RWPE1 (cell line): ENCODE measurements at regions not wholly inside any gene's neighbourhood (a gene's known extent, or its start where the extent isn't known, plus 50 kb on each side); places are given as distances from the start of the nearest gene placed in this dataset.

Source experiments
- CTCF ChIA-PET: fragments of 350-600 bp; sonication (Branson Sonifier 250); formaldehyde crosslinking; extraction: SDS; loops from one replicate; lab custom pipeline; 2021; lab: Yijun Ruan, JAX
- POLR2A ChIA-PET: fragments of 400-600 bp; formaldehyde crosslinking; extraction: SDS; loops from one replicate; lab custom pipeline; 2020; ENCODE audit warnings: antibody characterized with exemption; ENCODE audit not compliant: low non-redundant PET; lab: Yijun Ruan, JAX
- DNase-seq: peaks from one replicate; pipeline ENCODE4 v3.0.0; 2012; ENCODE audit warnings: low spot score
- H3K27ac ChIP-seq: fragments of 450-650 bp; 2 replicates; pipeline ENCODE4 v1.5.1; 2017
- TF ChIP-seq, protein P1 (sequence below): fragments of 450-650 bp; conservative IDR thresholded peaks from 2 replicates; pipeline ENCODE4 v1.5.1; 2017; ENCODE audit warnings: low read depth, mild to moderate bottlenecking

DNA sequence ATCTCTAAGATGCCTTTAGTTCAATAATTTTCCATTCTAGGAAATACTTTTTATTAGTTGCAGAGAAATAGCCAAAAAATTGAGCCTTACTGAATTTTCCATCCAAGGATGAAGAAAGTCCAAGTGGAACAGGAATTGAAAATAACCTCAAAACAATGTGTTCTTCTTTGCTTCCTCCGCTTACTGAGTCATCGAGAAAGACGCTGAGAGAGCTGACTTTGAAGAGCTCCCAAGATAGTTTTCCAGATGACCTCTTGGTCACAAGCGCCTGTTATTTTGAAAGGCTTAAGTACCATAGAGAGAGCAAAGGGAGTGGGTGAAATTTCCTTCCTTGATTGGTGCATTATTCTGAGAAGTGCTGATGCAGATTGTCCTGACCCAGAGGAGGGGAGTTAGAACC lies 253.5 kb upstream of the ATP10B start:
- ChIA-PET CTCF (no interaction called here), POLR2A (no interaction called here)
- no peak for DNase-seq
- TF ChIP-seq, protein P1, sequence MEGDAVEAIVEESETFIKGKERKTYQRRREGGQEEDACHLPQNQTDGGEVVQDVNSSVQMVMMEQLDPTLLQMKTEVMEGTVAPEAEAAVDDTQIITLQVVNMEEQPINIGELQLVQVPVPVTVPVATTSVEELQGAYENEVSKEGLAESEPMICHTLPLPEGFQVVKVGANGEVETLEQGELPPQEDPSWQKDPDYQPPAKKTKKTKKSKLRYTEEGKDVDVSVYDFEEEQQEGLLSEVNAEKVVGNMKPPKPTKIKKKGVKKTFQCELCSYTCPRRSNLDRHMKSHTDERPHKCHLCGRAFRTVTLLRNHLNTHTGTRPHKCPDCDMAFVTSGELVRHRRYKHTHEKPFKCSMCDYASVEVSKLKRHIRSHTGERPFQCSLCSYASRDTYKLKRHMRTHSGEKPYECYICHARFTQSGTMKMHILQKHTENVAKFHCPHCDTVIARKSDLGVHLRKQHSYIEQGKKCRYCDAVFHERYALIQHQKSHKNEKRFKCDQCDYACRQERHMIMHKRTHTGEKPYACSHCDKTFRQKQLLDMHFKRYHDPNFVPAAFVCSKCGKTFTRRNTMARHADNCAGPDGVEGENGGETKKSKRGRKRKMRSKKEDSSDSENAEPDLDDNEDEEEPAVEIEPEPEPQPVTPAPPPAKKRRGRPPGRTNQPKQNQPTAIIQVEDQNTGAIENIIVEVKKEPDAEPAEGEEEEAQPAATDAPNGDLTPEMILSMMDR = no peak
- no peak overlapping the region for H3K27ac ChIP-seq

DNA sequence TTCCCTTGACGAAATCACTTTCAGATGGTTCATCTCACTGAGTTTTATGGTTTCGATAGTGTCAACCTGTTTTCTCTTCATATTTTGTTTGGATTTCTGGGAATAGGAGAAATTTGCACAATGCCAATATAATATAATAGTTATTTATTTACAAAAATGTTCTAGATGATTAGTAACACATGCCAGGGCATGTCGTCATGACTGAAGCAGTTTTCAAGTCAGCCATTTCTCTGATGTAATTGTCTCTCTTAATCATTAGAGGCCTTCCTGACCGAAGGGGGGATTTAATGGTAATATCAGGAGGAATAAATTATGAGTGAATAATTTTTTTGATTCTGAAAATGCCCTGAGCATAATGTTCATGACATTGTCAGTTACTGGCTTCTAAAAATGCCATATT lies 246.5 kb upstream of the ATP10B start:
- TF ChIP-seq, protein P1 = no peak
- no peak overlapping the region for H3K27ac ChIP-seq
- DNase-seq = no peak
- CTCF ChIA-PET = interaction anchor here (0.8 kb wide), 1 partner anchor 34 kb away, joined by 5 read pairs; no protein-coding TSS in a partner anchor
- POLR2A ChIA-PET = no interaction called here

DNA sequence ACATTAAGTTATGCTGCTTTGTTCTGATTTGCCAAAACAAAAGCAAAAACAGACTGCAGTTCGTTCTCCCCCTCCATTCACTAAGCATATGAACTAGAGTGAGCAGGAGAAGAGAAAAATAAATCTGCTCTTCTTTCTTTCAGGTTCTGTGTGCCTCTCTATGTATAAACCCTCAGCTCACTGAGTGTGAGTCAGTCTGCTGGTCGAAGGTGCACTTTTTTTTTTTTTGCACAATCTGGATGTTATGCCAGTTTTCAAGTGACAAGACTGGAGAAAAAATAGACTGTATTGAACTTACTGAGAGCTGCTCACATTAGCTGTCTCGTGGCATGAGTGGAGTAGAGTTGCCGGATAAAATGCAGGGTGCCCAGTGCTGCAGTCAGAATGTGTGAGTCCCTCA lies 244.6 kb upstream of the ATP10B start:
- DNase-seq = no peak
- ChIA-PET CTCF (interaction anchor here (0.8 kb wide), 1 partner anchor 292 kb away, joined by 4 read pairs; no protein-coding TSS in a partner anchor), POLR2A (no interaction called here)
- no peak overlapping the region for H3K27ac ChIP-seq
- TF ChIP-seq, protein P1 = no peak

DNA sequence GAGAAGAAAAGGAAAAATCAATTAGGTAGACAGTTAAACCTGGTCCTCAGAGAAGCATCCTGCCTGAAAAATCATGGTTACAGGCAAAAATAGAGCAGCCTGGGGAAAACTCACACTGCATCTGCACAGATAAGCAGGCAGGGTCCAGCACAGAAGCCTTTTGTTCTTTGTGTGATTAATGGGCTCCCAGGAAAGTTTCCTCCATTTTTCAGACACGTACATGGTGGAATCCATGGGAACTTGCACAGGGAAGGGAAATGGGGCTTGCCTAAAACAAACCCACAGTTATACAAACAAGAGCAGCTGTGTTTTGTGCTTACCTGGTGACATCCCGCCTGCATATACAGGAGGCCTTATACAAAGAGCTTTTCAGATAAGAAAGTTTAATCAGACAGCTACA lies 243.9 kb upstream of the ATP10B start:
- ChIA-PET POLR2A (no interaction called here), CTCF (interaction anchor here (0.8 kb wide), 1 partner anchor 291 kb away, joined by 4 read pairs; no protein-coding TSS in a partner anchor)
- H3K27ac ChIP-seq = no peak overlapping the region
- no peak for DNase-seq
- TF ChIP-seq, protein P1 = no peak

DNA sequence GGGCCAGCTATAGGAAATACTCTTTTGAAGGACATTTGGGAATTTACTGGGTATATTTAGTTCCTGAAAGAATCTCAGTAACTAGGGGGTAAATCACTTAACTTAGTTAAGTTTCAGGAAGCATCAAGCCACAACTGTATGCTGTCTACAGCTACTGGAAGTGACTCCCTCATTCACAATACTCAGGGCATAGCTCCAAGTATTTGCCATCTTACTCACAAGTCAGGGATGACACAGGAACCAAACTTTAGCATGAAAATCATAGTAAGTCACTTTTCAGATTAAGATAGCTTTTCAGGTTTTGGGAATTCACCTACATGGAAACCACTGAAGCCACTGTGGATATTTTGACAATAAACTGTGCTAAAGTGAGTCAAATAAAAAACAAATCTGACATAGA lies 242.4 kb upstream of the ATP10B start:
- ChIA-PET POLR2A (no interaction called here), CTCF (interaction anchor here (0.8 to 1.1 kb wide), 2 partner anchors 10 to 17 kb away, joined by 3 to 4 read pairs; no protein-coding TSS in a partner anchor)
- no peak overlapping the region for H3K27ac ChIP-seq
- TF ChIP-seq, protein P1 = no peak
- DNase-seq = no peak

DNA sequence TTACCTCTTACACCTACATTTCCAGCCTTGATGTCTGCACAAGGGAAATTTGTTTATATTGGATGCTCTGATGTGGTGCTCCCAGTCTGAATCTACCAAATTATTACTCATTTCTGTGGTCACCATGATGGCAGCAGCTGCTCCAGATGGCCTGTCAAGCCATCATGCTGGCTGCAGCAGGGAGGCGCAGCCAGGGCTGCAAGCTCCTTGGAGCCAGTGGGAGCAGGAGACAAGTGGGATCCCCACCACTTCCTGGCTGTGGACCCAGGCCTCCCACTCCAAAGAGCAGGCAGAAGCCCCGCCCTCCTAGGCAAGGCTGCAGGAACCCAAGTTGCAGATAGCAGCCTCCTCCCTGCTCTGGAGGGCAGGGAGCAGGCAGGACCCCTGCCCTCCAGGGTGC lies 241.1 kb upstream of the ATP10B start:
- TF ChIP-seq, protein P1 = no peak
- ChIA-PET POLR2A (no interaction called here), CTCF (no interaction called here)
- no peak for DNase-seq
- H3K27ac ChIP-seq = no peak overlapping the region
